HepG2 (cell line): ENCODE measurements at regions not wholly inside any gene's neighbourhood (a gene's known extent, or its start where the extent isn't known, plus 50 kb on each side); places are given as distances from the start of the nearest gene placed in this dataset.

ENCODE experiments used
- BRD4 ChIP-seq: sonication (generic); formaldehyde crosslinking; IDR thresholded peaks from 2 replicates; pipeline ENCODE4 v1.4.0; 2020; ENCODE audit warnings: missing genetic modification reagents
- CC2D1A ChIP-seq: sonication (generic); formaldehyde crosslinking; IDR thresholded peaks from 2 replicates; pipeline ENCODE4 v1.8.1; 2023; ENCODE audit warnings: mild to moderate bottlenecking, missing genetic modification reagents
- DMAP1 ChIP-seq: IDR thresholded peaks from 2 replicates; pipeline ENCODE4 v1.6.1; 2016
- DPF2 ChIP-seq: sonication (generic); formaldehyde crosslinking; IDR thresholded peaks from 2 replicates; pipeline ENCODE4 v1.4.0; 2020; ENCODE audit warnings: mild to moderate bottlenecking, low read depth, missing genetic modification reagents, borderline replicate concordance
- E2F2 ChIP-seq: sonication (generic); formaldehyde crosslinking; IDR thresholded peaks from 2 replicates; pipeline ENCODE4 v1.4.0; 2020; ENCODE audit warnings: missing genetic modification reagents, borderline replicate concordance
- ELF3 ChIP-seq: IDR thresholded peaks from 2 replicates; pipeline ENCODE4 v1.6.1; 2016; ENCODE audit warnings: missing genetic modification reagents, missing compliant biosample characterization
- JUND ChIP-seq: sonication (generic); formaldehyde crosslinking; IDR thresholded peaks from 2 replicates; pipeline ENCODE4 v1.8.0; 2022; ENCODE audit warnings: mild to moderate bottlenecking, missing genetic modification reagents
- SMARCE1 ChIP-seq: fragments of 450-650 bp; IDR thresholded peaks from 2 replicates; pipeline ENCODE4 v1.6.1; 2017; ENCODE audit warnings: borderline replicate concordance
- SOX5 ChIP-seq: IDR thresholded peaks from 2 replicates; pipeline ENCODE4 v1.6.1; 2016; ENCODE audit warnings: borderline replicate concordance
- ZBTB34 ChIP-seq: sonication (generic); formaldehyde crosslinking; IDR thresholded peaks from 2 replicates; pipeline ENCODE4 v1.8.0; 2022; ENCODE audit warnings: mild to moderate bottlenecking, missing genetic modification reagents
- TF ChIP-seq, protein P1 (sequence below): sonication (generic); formaldehyde crosslinking; IDR thresholded peaks from 2 replicates; pipeline ENCODE4 v1.4.0; 2020; ENCODE audit warnings: missing genetic modification reagents
- TF ChIP-seq, protein P2 (sequence below): sonication (generic); formaldehyde crosslinking; IDR thresholded peaks from 2 replicates; pipeline ENCODE4 v1.5.1; 2020; ENCODE audit warnings: missing genetic modification reagents, mild to moderate bottlenecking, borderline replicate concordance

GRCh38 chr17:72588961-72589360 lies 468.1 kb downstream of the SOX9 start (continued):
- TF ChIP-seq, protein P1, sequence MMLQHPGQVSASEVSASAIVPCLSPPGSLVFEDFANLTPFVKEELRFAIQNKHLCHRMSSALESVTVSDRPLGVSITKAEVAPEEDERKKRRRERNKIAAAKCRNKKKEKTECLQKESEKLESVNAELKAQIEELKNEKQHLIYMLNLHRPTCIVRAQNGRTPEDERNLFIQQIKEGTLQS, result peak; percentile 85
- TF ChIP-seq ZBTB34 (CRISPR knock-in tag), result no peak
- TF ChIP-seq E2F2 (CRISPR knock-in tag), result no peak
- no peak for TF ChIP-seq SMARCE1
- no peak for TF ChIP-seq BRD4 (CRISPR knock-in tag)
- TF ChIP-seq, protein P2, sequence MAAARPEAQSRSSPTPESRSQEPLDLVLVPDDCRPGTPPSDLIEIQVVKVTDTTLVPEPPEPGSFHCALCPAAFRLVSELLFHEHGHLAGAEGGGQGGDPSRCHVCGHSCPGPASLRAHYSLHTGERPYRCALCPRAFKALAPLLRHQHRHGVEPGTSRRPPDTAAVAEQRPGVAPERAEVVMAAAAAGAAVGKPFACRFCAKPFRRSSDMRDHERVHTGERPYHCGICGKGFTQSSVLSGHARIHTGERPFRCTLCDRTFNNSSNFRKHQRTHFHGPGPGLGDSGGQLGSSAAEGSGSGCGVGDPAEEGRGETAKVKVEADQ (CRISPR knock-in tag), result no peak
- TF ChIP-seq DPF2 (CRISPR knock-in tag), result no peak
- TF ChIP-seq CC2D1A (CRISPR knock-in tag), result 0 out of 2 replicates have a peak, but pooled peaks have one; percentile 70
- peak; percentile 85; the same call in 1 of the 2 replicates for TF ChIP-seq JUND (CRISPR knock-in tag)
- peak; percentile 83 for TF ChIP-seq ELF3
- peak; percentile 28; the same call in 1 of the 2 replicates for TF ChIP-seq SOX5 (CRISPR knock-in tag)
- no peak for TF ChIP-seq DMAP1 (CRISPR knock-in tag)
